HG03469 (cell line): ENCODE measurements at regions not wholly inside any gene's neighbourhood (a gene's known extent, or its start where the extent isn't known, plus 50 kb on each side); places are given as distances from the start of the nearest gene placed in this dataset.
"Not testable (repeated sequence)": the region's sequence is repeated elsewhere in the genome, so short reads cannot be mapped to it uniquely, and the experiment has no call there.

Experiments
- ATAC-seq: cut with Tn5 transposase; IDR thresholded peaks from one replicate; pipeline ENCODE4 v1.9.1; 2021; ENCODE audit warnings: mild to moderate bottlenecking, moderate library complexity, moderate number of reproducible peaks; ENCODE audit not compliant: unreplicated experiment

GRCh38 chr5:67724412-67725135 is 491.0 kb upstream of the PIK3R1 start:
- no peak for ATAC-seq

- no peak for ATAC-seq
These were observed 491.7 kb upstream of the PIK3R1 start for GRCh38 chr5:67723873-67724272.

GRCh38 chr5:67722582-67722981 is 493.0 kb upstream of the PIK3R1 start:
- not testable (repeated sequence) for ATAC-seq

GRCh38 chr5:67720162-67720772 is 495.3 kb upstream of the PIK3R1 start:
- no peak for ATAC-seq

GRCh38 chr5:67702008-67702407 is 505.4 kb upstream of the CD180 start:
- no peak for ATAC-seq

- ATAC-seq, result no peak
These were observed 503.0 kb upstream of the CD180 start for GRCh38 chr5:67699560-67699959.

GRCh38 chr5:67696446-67696845 is 499.8 kb upstream of the CD180 start:
- ATAC-seq, result no peak

GRCh38 chr5:67695369-67695768 is 498.8 kb upstream of the CD180 start:
- ATAC-seq, result no peak

GRCh38 chr5:67694810-67695191 is 498.2 kb upstream of the CD180 start:
- ATAC-seq, result no peak

- no peak for ATAC-seq
These were observed 497.6 kb upstream of the CD180 start for GRCh38 chr5:67693956-67694809.

- ATAC-seq, result no peak
These were observed 490.1 kb upstream of the CD180 start for GRCh38 chr5:67686746-67687145.

- ATAC-seq, result no peak
These were observed 485.1 kb upstream of the CD180 start for GRCh38 chr5:67681703-67682102.

GRCh38 chr5:67680099-67680498 is 483.5 kb upstream of the CD180 start:
- ATAC-seq, result no peak

- no peak for ATAC-seq
These were observed 482.7 kb upstream of the CD180 start for GRCh38 chr5:67679184-67679841.

- ATAC-seq, result no peak
These were observed 482.0 kb upstream of the CD180 start for GRCh38 chr5:67678594-67678993.

GRCh38 chr5:67677422-67677970 is 480.9 kb upstream of the CD180 start:
- no peak for ATAC-seq

- no peak for ATAC-seq
These were observed 480.3 kb upstream of the CD180 start for GRCh38 chr5:67676863-67677262.

GRCh38 chr5:67674159-67674655 is 477.6 kb upstream of the CD180 start:
- no peak for ATAC-seq

GRCh38 chr5:67673618-67674017 is 477.0 kb upstream of the CD180 start:
- ATAC-seq, result no peak

GRCh38 chr5:67673180-67673579 is 476.6 kb upstream of the CD180 start:
- no peak for ATAC-seq

- no peak for ATAC-seq
These were observed 476.0 kb upstream of the CD180 start for GRCh38 chr5:67672636-67673035.
